IMR-90 (cell line): ENCODE measurements at regions not wholly inside any gene's neighbourhood (a gene's known extent, or its start where the extent isn't known, plus 50 kb on each side); places are given as distances from the start of the nearest gene placed in this dataset.

Experiments used
- ATAC-seq: fragments of 200-7000 bp; cut with Tn5 transposase; 2 replicates; pipeline ENCODE4 v1.9.1; 2020; ENCODE audit warnings: low read depth, mild to moderate bottlenecking, moderate library complexity
- BruUV-seq: library from RNA; stranded (reverse); fragments of 400-500 nt; replicated peaks from 2 replicates; lab custom pipeline; 2021; lab: Mats Ljungman, UMichigan
- CTCF ChIA-PET: fragments of 300-600 bp; formaldehyde crosslinking; extraction: SDS; loops from one replicate; lab custom pipeline; 2021; ENCODE audit warnings: antibody characterized with exemption; lab: Yijun Ruan, JAX
- POLR2A ChIA-PET: fragments of 300-600 bp; sonication (Branson Sonifier 250); formaldehyde crosslinking; loops from one replicate; lab custom pipeline; 2022; ENCODE audit warnings: antibody characterized with exemption; ENCODE audit not compliant: unreplicated experiment; lab: Charles Lee
- DNase-seq: peaks from one replicate; pipeline ENCODE4 v3.0.0; 2013
- H2AFZ ChIP-seq: replicated peaks from 2 replicates; pipeline ENCODE3; 2013; ENCODE audit warnings: low read length, mild to moderate bottlenecking; ENCODE audit not compliant: poor library complexity
- H2AK5ac ChIP-seq: 2 replicates; pipeline ENCODE4 v1.6.1; 2013; ENCODE audit warnings: low read depth, low read length, inconsistent platforms
- H2AK9ac ChIP-seq: replicated peaks from 2 replicates; pipeline ENCODE3; 2013; ENCODE audit warnings: mild to moderate bottlenecking, low read depth, low read length, moderate library complexity; ENCODE audit not compliant: poor library complexity
- H2BK120ac ChIP-seq: 2 replicates; pipeline ENCODE4 v1.6.1; 2013; ENCODE audit warnings: low read depth, low read length, inconsistent platforms
- H2BK15ac ChIP-seq: 3 replicates; pipeline ENCODE4 v1.6.1; 2013; ENCODE audit warnings: low read depth, low read length, inconsistent platforms
- H2BK20ac ChIP-seq: 2 replicates; pipeline ENCODE4 v1.6.1; 2013; ENCODE audit warnings: low read depth, mild to moderate bottlenecking, inconsistent platforms, low read length, moderate library complexity
- H2BK5ac ChIP-seq: 2 replicates; pipeline ENCODE4 v1.6.1; 2013; ENCODE audit warnings: mild to moderate bottlenecking, low read depth, low read length, inconsistent platforms; ENCODE audit not compliant: poor library complexity, severe bottlenecking
- H3K14ac ChIP-seq: replicated peaks from 2 replicates; pipeline ENCODE4 v1.6.1; 2013; ENCODE audit warnings: low read depth, low read length, inconsistent platforms
- H3K18ac ChIP-seq: 2 replicates; pipeline ENCODE4 v1.6.1; 2013; ENCODE audit warnings: low read depth, low read length, control low read depth
- H3K23ac ChIP-seq: 2 replicates; pipeline ENCODE4 v1.6.1; 2013; ENCODE audit warnings: low read depth, low read length, inconsistent platforms
- H3K27ac ChIP-seq: 2 replicates; pipeline ENCODE4 v1.5.1; 2013; ENCODE audit warnings: mild to moderate bottlenecking, control low read depth, low read length; ENCODE audit not compliant: insufficient read depth
- H3K27me3 ChIP-seq: 2 replicates; pipeline ENCODE4 v1.6.1; 2013; ENCODE audit warnings: low read length; ENCODE audit not compliant: control insufficient read depth, insufficient read depth
- H3K36me3 ChIP-seq: 2 replicates; pipeline ENCODE4 v1.6.1; 2013; ENCODE audit warnings: low read length, mixed read lengths; ENCODE audit not compliant: control insufficient read depth, insufficient read depth
- H3K4ac ChIP-seq: 2 replicates; pipeline ENCODE4 v1.6.1; 2013; ENCODE audit warnings: low read depth, low read length, inconsistent platforms
- H3K4me1 ChIP-seq: 2 replicates; pipeline ENCODE4 v1.6.1; 2013; ENCODE audit warnings: low read length, mixed read lengths; ENCODE audit not compliant: control insufficient read depth, insufficient read depth
- H3K4me2 ChIP-seq: 2 replicates; pipeline ENCODE4 v1.6.1; 2013; ENCODE audit warnings: low read depth, mild to moderate bottlenecking, control low read depth, low read length, moderate library complexity
- H3K4me3 ChIP-seq: 2 replicates; pipeline ENCODE4 v1.5.1; 2013; ENCODE audit warnings: low read depth, mild to moderate bottlenecking, control low read depth, low read length, moderate library complexity; ENCODE audit not compliant: insufficient read depth
- H3K56ac ChIP-seq: 2 replicates; pipeline ENCODE4 v1.6.1; 2013; ENCODE audit warnings: low read length, inconsistent platforms; ENCODE audit not compliant: insufficient read depth; ENCODE audit errors: extremely low read depth
- H3K79me1 ChIP-seq, 2 experiments: 2 replicates each; pipeline ENCODE4 v1.6.1; 2013; ENCODE audit warnings: low read length in 2 of 2, inconsistent platforms in 1 of 2, low read depth in 1 of 2
- H3K9ac ChIP-seq: 2 replicates; pipeline ENCODE4 v1.6.1; 2013; ENCODE audit warnings: low read depth, low read length, control low read depth
- H3K9me1 ChIP-seq: 2 replicates; pipeline ENCODE4 v1.6.1; 2013; ENCODE audit warnings: low read length, inconsistent platforms; ENCODE audit not compliant: insufficient read depth
- H3K9me3 ChIP-seq: 2 replicates; pipeline ENCODE4 v1.6.1; 2013; ENCODE audit warnings: low read length; ENCODE audit not compliant: control insufficient read depth, insufficient read depth
- H4K20me1 ChIP-seq: 2 replicates; pipeline ENCODE4 v1.6.1; 2013; ENCODE audit warnings: low read length, inconsistent platforms; ENCODE audit not compliant: insufficient read depth
- H4K5ac ChIP-seq: 2 replicates; pipeline ENCODE4 v1.6.1; 2013; ENCODE audit warnings: mild to moderate bottlenecking, low read depth, low read length, control low read depth
- H4K8ac ChIP-seq, 2 experiments: 2 replicates each; pipeline ENCODE4 v1.6.1; 2013; ENCODE audit warnings: low read depth in 2 of 2, low read length in 2 of 2, control low read depth in 1 of 2, inconsistent platforms in 1 of 2
- H4K91ac ChIP-seq: 2 replicates; pipeline ENCODE4 v1.6.1; 2013; ENCODE audit warnings: low read depth, low read length, inconsistent platforms; ENCODE audit not compliant: insufficient read depth
- BHLHE40 ChIP-seq: fragments of 150-350 bp; IDR thresholded peaks from 2 replicates; pipeline ENCODE4 v1.6.1; 2016; ENCODE audit warnings: mild to moderate bottlenecking, low read depth, low read length
- CEBPB ChIP-seq: IDR thresholded peaks from 2 replicates; pipeline ENCODE4 v1.6.1; 2012; ENCODE audit warnings: low read depth, low read length, improper control_type of control experiment
- CHD1 ChIP-seq: IDR thresholded peaks from 2 replicates; pipeline ENCODE4 v1.6.1; 2012; ENCODE audit warnings: low read depth, low read length, improper control_type of control experiment
- CTCF ChIP-seq: conservative IDR thresholded peaks from 2 replicates; pipeline ENCODE4 v1.5.1; 2012; ENCODE audit warnings: mild to moderate bottlenecking, low read depth, low read length, improper control_type of control experiment
- ELK1 ChIP-seq: fragments of 150-350 bp; IDR thresholded peaks from 2 replicates; pipeline ENCODE4 v1.6.1; 2016; ENCODE audit warnings: low read depth, mild to moderate bottlenecking, low read length, moderate library complexity, borderline replicate concordance
- FOS ChIP-seq: fragments of 150-350 bp; IDR thresholded peaks from 2 replicates; pipeline ENCODE4 v1.6.1; 2016; ENCODE audit warnings: low read depth, low read length
- MAFK ChIP-seq: IDR thresholded peaks from 2 replicates; pipeline ENCODE4 v1.6.1; 2012; ENCODE audit warnings: low read depth, low read length, improper control_type of control experiment
- MAZ ChIP-seq: IDR thresholded peaks from 2 replicates; pipeline ENCODE4 v1.6.1; 2012; ENCODE audit warnings: low read depth, mild to moderate bottlenecking, low read length, improper control_type of control experiment, moderate library complexity, borderline replicate concordance
- MXI1 ChIP-seq: IDR thresholded peaks from 2 replicates; pipeline ENCODE4 v1.6.1; 2012; ENCODE audit warnings: low read depth, mild to moderate bottlenecking, low read length, moderate library complexity, borderline replicate concordance
- NFE2L2 ChIP-seq: fragments of 150-350 bp; IDR thresholded peaks from 2 replicates; pipeline ENCODE4 v1.6.1; 2016; ENCODE audit warnings: low read depth, mild to moderate bottlenecking, low read length
- POLR2A ChIP-seq: IDR thresholded peaks from 2 replicates; pipeline ENCODE4 v1.6.1; 2012; ENCODE audit warnings: mild to moderate bottlenecking, low read depth, low read length
- RAD21 ChIP-seq: IDR thresholded peaks from 2 replicates; pipeline ENCODE4 v1.6.1; 2012; ENCODE audit warnings: low read length, improper control_type of control experiment
- RCOR1 ChIP-seq: IDR thresholded peaks from 2 replicates; pipeline ENCODE4 v1.6.1; 2012; ENCODE audit warnings: mild to moderate bottlenecking, low read length, improper control_type of control experiment; ENCODE audit not compliant: insufficient replicate concordance
- RFX5 ChIP-seq: IDR thresholded peaks from 2 replicates; pipeline ENCODE4 v1.8.0; 2012; ENCODE audit warnings: low read depth, mild to moderate bottlenecking, low read length, moderate library complexity
- SMC3 ChIP-seq: fragments of 150-350 bp; IDR thresholded peaks from 2 replicates; pipeline ENCODE4 v1.6.1; 2016; ENCODE audit warnings: low read depth, mild to moderate bottlenecking, antibody characterized with exemption, low read length, moderate library complexity
- USF2 ChIP-seq: fragments of 150-350 bp; IDR thresholded peaks from 2 replicates; pipeline ENCODE4 v1.6.1; 2017; ENCODE audit warnings: mild to moderate bottlenecking, antibody characterized with exemption, low read length, low read depth
- dilution Hi-C: fragments of 300-500 bp; cut with HindIII; formaldehyde crosslinking; loops from one replicate; pipeline ENCODE4 v1.14.3; 2018; ENCODE audit warnings: low sequenced_read_pairs; ENCODE audit not compliant: unreplicated experiment
- in situ Hi-C: fragments of 300-500 bp; cut with MboI; formaldehyde crosslinking; loops from 3 replicates; pipeline ENCODE4 v1.14.3; 2019; ENCODE audit warnings: low sequenced_read_pairs, inconsistent platforms, mixed read lengths
- intact Hi-C: fragments of 100-400 bp; cut with micrococcal nuclease; formaldehyde crosslinking; loops from 2 replicates; pipeline ENCODE4 v1.10.0; 2022

GRCh38 chr3:81375921-81376320, 385.5 kb downstream of the GBE1 start:
- TF ChIP-seq SMC3 (no peak), CHD1 (no peak), ELK1 (no peak), CEBPB (no peak), POLR2A (no peak), MAFK (no peak), RCOR1 (no peak), MAZ (no peak), FOS (no peak), RFX5 (no peak), RAD21 (no peak), CTCF (no peak), MXI1 (no peak), BHLHE40 (no peak), USF2 (no peak), NFE2L2 (no peak)
- no peak overlapping the region for H2BK5ac ChIP-seq
- in situ Hi-C loops, result no loop called here

More at GRCh38 chr3:81375921-81376320, 385.5 kb downstream of the GBE1 start:
- H4K20me1 ChIP-seq, result no peaks in the 10 kb centered on the region
- H4K91ac ChIP-seq, result no peak overlapping the region
- H2AFZ ChIP-seq, result no peak overlapping the region
- ATAC-seq (no peak), DNase-seq (no peak)
- H3K9me1 ChIP-seq, result no peaks in the 10 kb centered on the region
- no peak overlapping the region for H4K8ac ChIP-seq
- no peak overlapping the region for H2BK120ac ChIP-seq
- H4K5ac ChIP-seq, result no peak overlapping the region
- no peaks in the 10 kb centered on the region for H3K9me3 ChIP-seq
- POLR2A ChIA-PET, result no interaction called here
- H2BK15ac ChIP-seq, result no peak overlapping the region
- no peaks in the 10 kb centered on the region for H3K27me3 ChIP-seq
- H3K79me1 ChIP-seq, result no peaks in the 10 kb centered on the region
- no peak overlapping the region for H2AK9ac ChIP-seq
- H3K4me3 ChIP-seq, result no peak overlapping the region
- H3K14ac ChIP-seq, result no peak overlapping the region
- BruUV-seq, result no TSS peak
- no peak overlapping the region for H3K56ac ChIP-seq
- H3K9ac ChIP-seq, result no peak overlapping the region
- no peak overlapping the region for H2AK5ac ChIP-seq
- no peak overlapping the region for H3K4ac ChIP-seq
- H3K4me2 ChIP-seq, result no peak overlapping the region
- CTCF ChIA-PET, result interaction anchor here (0.6 kb wide), 1 partner anchor 12 kb away, joined by 9 read pairs; no protein-coding TSS in a partner anchor
- H3K4me1 ChIP-seq, result no peaks in the 10 kb centered on the region
- no peak overlapping the region for H3K18ac ChIP-seq
- dilution Hi-C loops, result no loop called here
- H2BK20ac ChIP-seq, result no peak overlapping the region
- no peak overlapping the region for H3K27ac ChIP-seq
- H3K36me3 ChIP-seq, result no peaks in the 10 kb centered on the region
- intact Hi-C loops, result no loop called here
- H3K23ac ChIP-seq, result no peak overlapping the region
